HG03196 (cell line): ENCODE measurements at regions not wholly inside any gene's neighbourhood (a gene's known extent, or its start where the extent isn't known, plus 50 kb on each side); places are given as distances from the start of the nearest gene placed in this dataset.
"Not testable (repeated sequence)": the region's sequence is repeated elsewhere in the genome, so short reads cannot be mapped to it uniquely, and the experiment has no call there.

ENCODE experiments used
- ATAC-seq: cut with Tn5 transposase; IDR thresholded peaks from one replicate; pipeline ENCODE4 v1.9.1; 2021; ENCODE audit not compliant: unreplicated experiment

DNA sequence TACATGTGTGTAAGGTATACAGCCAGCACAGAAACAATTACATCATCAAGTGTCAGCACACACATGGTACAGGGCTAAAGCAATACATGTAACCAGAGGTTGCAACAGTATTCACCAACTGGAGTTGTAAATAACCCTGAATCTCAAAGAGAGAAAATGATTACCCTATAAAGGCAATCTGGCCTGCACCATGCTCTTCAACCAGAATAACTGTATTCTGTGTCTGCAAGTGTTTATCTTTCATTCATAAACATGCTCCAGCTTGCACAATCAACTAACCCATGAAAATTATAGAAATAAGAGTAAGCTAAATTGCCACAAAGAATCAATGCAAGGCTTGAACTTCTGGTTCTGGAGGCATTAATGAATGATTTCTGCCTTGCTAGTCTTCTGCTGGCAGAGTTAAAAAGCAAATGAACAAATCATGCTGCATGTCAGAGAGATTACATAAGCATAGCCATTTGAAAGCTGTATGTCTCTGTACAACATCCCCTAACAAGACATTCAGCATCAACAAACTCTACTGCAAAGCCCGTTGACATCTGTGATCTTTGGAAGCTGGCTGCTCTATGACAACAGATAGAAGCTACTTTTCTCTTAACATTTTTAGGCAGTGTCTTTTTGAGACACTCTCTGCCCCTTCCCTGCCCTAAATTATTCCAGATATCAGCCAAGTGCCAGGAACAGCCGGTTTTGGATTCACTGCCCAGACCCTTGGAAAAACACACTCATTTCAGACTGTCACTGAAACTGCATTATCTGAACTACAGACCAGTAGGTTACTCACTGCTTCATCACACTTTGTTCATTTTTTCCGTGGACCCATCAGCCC lies 871.0 kb downstream of the OTOL1 start:
- ATAC-seq = no peak

DNA sequence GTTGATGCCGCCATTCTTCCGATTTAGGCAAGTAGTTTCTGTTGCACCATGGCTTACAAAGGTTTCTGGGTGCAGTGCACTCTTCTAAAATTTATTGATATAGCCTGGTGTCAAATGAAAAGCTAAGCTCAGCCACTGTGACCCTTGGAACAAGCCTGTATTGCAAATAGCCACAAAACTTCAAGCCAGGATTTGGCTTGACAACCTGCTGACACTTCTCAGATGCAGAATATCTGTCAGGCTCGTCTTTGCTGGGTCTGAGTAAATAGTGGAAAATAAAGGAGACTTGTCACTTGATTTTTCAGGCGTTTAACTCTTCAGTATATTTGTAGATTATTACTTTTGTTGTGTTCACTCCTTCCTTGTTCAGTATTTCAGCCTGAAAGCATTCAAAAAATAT lies 871.8 kb downstream of the OTOL1 start:
- ATAC-seq = no peak

DNA sequence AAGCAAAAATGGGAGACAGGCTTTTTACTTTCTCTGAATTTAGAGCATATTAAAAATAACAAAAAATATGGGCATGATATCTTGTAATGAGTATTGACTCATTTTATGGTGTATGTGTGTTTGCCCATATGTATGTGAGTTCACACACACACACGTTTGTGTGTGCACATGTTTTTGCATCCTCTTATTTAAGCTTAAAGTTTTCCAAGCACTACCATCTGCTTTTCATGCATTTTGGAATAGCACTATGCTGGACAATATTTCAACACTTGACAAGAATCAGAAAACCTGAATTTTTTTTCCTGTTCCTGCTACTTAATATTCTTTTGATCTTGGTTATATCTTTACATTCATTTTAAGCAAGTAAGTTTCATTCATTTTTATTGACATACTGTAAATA lies 872.7 kb downstream of the OTOL1 start:
- no peak for ATAC-seq

DNA sequence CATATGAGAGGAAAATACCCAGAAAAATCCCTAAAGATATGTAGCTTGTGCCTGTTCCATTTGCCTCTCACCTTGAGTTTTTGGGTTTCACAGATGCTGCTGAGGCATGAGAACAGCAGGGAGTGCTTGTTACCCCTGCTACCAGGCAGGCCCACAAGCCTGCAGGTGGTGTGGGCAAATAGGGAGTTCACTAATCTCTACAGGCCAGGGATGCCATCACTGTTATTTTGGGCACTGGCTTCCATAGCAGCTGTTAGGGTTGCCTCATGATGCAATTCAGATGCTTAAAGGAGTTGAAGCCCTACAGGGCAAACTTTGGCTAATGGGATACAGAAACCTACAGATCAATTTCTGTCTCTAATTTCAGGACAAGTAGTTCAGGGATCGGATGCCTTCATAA lies 873.5 kb downstream of the OTOL1 start:
- ATAC-seq = no peak

DNA sequence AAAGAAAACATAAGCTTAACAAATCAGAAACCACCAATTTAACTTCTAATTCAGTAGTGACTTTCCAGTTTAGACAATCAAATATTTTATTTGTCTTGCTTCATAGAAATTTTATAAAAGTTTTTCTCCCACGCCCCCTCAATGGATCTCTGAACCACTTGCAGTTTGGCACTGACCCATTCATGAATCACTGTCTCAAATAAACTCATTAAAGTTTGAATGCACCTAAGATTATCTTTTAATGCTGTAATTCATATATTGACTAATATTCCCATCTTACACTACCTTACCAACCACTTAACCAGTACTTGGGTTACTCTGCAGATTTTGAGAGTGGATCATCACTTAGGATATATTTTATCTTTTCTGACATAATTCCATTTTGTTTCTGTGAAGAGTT lies 880.2 kb downstream of the OTOL1 start:
- no peak for ATAC-seq

- ATAC-seq = no peak
These were observed 881.0 kb downstream of the OTOL1 start for GRCh38 chr3:162377608-162378007.

GRCh38 chr3:162385387-162385786 lies 888.8 kb downstream of the OTOL1 start:
- no peak for ATAC-seq

DNA sequence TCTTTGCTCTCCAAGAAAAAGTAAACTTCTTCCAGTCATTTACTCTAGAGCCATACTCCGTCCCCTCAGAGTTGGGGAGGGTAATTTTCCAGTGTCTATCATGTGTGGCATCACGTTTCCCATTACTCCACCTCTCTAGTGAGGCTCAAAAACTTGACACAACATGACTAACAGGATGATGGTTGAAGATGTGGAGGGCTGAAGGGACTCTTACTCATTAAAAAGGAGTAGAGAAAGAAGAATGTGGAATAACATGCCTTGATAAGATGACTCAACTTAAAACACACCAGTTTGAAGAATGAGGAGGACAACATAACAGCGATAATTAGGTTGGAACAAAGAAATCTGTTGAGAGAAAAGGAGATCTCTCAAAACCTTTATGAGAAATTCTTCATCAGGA lies 894.3 kb downstream of the OTOL1 start:
- ATAC-seq = no peak

DNA sequence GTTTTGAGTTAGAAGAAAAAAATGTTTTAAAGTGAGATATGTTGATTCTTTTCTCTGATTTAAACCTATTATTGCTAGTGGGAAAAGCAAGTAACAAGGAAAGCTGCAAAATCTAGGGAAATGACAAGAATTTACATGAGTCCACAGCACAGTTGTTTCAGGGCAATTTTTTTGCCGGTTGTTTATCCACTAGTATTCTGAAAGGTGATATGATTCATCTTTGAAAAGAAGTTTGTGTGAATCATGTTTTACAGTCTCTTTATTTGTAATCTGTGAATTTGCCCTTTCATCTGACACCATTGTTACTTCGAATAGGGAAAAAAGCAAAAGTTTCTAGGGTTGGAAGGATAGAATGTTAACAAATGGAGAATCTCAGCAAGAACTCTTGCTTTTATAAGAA lies 894.7 kb downstream of the OTOL1 start:
- no peak for ATAC-seq

- ATAC-seq = no peak
These were observed 898.9 kb downstream of the OTOL1 start for GRCh38 chr3:162395496-162395895.

DNA sequence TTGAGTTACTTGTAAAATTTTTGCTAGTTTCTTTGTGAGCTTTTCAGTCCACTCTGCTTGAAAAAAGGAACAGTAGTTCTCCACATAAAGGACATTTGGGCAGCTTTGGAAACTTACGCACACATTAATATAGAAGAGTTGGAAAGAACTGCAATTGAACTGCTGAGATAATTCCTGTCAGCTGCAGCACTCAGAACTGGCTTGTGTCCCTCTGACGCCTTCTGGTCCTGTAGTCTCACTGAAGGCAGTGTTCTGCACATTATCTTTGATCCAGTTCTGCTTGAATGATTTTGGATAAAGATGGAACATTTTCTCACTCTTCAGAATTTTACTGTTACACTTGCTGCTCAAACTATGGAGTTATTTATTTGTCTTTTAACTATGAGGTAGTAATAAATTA lies 901.9 kb downstream of the OTOL1 start:
- no peak for ATAC-seq

- ATAC-seq = no peak
These were observed 904.1 kb downstream of the OTOL1 start for GRCh38 chr3:162400697-162401096.

- ATAC-seq = not testable (repeated sequence)
These were observed 914.9 kb downstream of the OTOL1 start for GRCh38 chr3:162411556-162411955.

- no peak for ATAC-seq
These were observed 925.1 kb downstream of the OTOL1 start for GRCh38 chr3:162421721-162422120.

DNA sequence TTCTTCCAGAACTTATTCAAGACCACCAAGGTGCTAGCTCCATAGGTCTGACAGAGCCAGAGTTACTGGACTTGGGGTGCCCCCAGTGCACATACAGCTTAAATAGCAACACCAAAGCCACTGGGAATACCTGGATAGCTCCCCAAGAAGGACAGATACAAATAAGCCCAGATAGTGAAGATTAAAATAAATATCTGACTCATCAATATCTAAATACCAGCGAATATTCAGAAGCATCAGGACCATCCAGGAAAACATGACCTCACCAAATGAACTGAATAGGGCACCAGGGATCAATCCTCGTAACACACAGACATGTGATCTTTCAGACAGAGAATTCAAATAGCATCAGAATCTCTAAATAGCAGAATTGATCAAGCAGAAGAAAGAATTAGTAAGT lies 931.6 kb downstream of the OTOL1 start:
- ATAC-seq = no peak

DNA sequence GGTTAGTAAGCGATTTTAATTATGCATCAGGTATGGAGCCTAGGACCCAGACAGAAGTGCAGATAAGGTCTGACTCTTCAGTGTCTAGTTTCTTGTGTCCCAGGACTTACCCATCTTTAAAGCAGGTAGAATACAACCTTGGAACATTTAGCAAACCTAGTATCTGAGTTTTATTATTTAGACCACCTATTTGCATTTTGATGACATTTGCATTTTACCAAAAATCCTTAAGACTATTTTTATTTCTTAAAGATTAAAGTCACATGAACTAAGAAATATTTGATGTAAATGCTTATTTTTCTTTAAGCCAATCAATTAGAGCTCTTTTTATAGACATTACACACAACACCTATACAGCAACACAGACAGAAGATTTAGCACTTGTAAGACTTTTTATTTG lies 939.1 kb downstream of the OTOL1 start:
- ATAC-seq = no peak

DNA sequence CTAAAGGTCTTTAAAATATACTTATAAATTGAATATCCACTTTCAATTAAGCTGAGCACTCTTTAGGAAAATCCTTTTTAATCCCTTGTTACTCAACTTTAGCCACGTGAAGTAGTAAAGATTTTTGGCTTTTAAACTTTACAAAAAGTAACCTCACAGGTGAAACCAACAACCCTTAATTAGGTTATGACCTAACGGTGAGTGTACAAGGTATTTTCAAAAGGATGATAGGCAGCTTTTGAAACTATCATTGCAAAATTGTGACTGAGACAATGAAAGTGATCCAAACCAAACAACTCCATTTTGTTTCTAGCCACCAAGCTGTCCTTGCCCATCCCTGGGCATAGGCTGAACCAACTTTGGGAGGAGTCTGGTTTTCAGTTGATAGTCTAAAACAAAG lies 940.2 kb downstream of the OTOL1 start:
- no peak for ATAC-seq

DNA sequence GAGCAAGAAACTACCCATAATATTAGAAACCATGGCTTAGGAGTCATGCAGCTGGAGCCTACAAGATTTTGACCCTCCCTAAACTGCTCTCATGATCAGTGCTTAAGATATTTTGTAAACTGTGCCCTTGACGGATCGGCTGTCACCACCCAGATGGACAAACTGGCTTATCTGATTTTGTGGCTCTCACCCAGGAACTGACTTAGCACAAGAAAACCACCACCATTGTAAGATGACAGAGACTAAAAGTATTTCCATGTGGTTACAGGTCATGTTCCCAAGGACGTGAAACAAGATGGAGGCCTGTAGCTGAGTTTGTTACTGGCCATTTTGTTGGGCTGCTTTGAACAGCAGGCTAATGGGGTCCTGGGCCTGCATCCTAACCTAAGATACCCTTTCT lies 940.9 kb downstream of the OTOL1 start:
- ATAC-seq = no peak

- ATAC-seq = no peak
These were observed 945.1 kb downstream of the OTOL1 start for GRCh38 chr3:162441716-162442115.

GRCh38 chr3:162443376-162443775 lies 946.8 kb downstream of the OTOL1 start:
- no peak for ATAC-seq

- ATAC-seq = no peak
These were observed 972.2 kb downstream of the OTOL1 start for GRCh38 chr3:162468791-162469190.

GRCh38 chr3:162487138-162487537 lies 990.5 kb downstream of the OTOL1 start:
- ATAC-seq = no peak

GRCh38 chr3:162489853-162490252 lies 993.2 kb downstream of the OTOL1 start:
- ATAC-seq = no peak
